K562 (cell line): ENCODE measurements at regions not wholly inside any gene's neighbourhood (a gene's known extent, or its start where the extent isn't known, plus 50 kb on each side); places are given as distances from the start of the nearest gene placed in this dataset.

Source experiments
- ATAC-seq: fragments of 200-7000 bp; cut with Tn5 transposase; 3 replicates; pipeline ENCODE4 v1.9.1; 2020; ENCODE audit warnings: moderate library complexity
- BruUV-seq: library from RNA; stranded (reverse); fragments of 400-500 nt; replicated peaks from 2 replicates; lab custom pipeline; 2021; lab: Mats Ljungman, UMichigan
- CTCF ChIA-PET: fragments of 300-600 bp; formaldehyde crosslinking; extraction: SDS; loops from one replicate; lab custom pipeline; 2021; ENCODE audit warnings: low intra/inter-chr PET ratio; lab: Yijun Ruan, JAX
- POLR2A ChIA-PET: fragments of 300-600, 350-650 bp; sonication (Branson Sonifier 250); formaldehyde crosslinking; extraction: SDS; loops from one replicate; lab custom pipeline; 2021; ENCODE audit warnings: antibody characterized with exemption, inconsistent platforms; lab: Yijun Ruan, JAX
- DNase-seq, 4 experiments: peaks; one replicate each; pipeline versions ENCODE4 v3.0.0 to v3.0.0-alpha.2; 2011 to 2018; ENCODE audit warnings: low spot score in 3 of 4, mixed read lengths in 3 of 4; ENCODE audit errors: extremely low read depth in 1 of 4
- FAIRE-seq: peaks from 2 replicates; lab custom pipeline; 2011; peaks lifted over from hg19 to GRCh38; lab: Jason Lieb, UNC
- H2AFZ ChIP-seq: 2 replicates; pipeline ENCODE4 v1.6.0; 2011; ENCODE audit warnings: low read depth, low read length, control low read depth, inconsistent platforms
- H3K27ac ChIP-seq: fragments of 200-600 bp; 3 replicates; pipeline ENCODE4 v1.8.0; 2011; ENCODE audit warnings: low read depth, mild to moderate bottlenecking, control low read depth, inconsistent platforms, low read length, moderate library complexity, mixed read lengths; ENCODE audit errors: extremely low read depth
- H3K27me3 ChIP-seq, 2 experiments: fragments of 300-600 bp in 1 of 2; 2 replicates in 1 of 2; 3 replicates in 1 of 2; pipeline versions ENCODE4 v1.6.0 to v1.8.0; 2011; ENCODE audit warnings: inconsistent platforms in 2 of 2, low read length in 2 of 2, mild to moderate bottlenecking in 1 of 2, mixed read lengths in 1 of 2, moderate library complexity in 1 of 2; ENCODE audit not compliant: control insufficient read depth in 2 of 2, insufficient read depth in 2 of 2
- H3K36me3 ChIP-seq: fragments of 300-600 bp; 3 replicates; pipeline ENCODE4 v1.8.0; 2011; ENCODE audit warnings: mild to moderate bottlenecking, low read length, inconsistent platforms; ENCODE audit not compliant: control insufficient read depth, insufficient read depth
- H3K4me1 ChIP-seq, 2 experiments: fragments of 200-600 bp in 1 of 2; replicated peaks in 1 of 2; 2 replicates in 1 of 2; 3 replicates in 1 of 2; pipeline versions ENCODE4 v1.5.1 to v1.8.0; 2011; ENCODE audit warnings: inconsistent platforms in 2 of 2, low read length in 2 of 2, mild to moderate bottlenecking in 1 of 2, mixed read lengths in 1 of 2, moderate library complexity in 1 of 2; ENCODE audit not compliant: control insufficient read depth in 2 of 2, insufficient read depth in 2 of 2
- H3K4me2 ChIP-seq: 2 replicates; pipeline ENCODE4 v1.6.1; 2011; ENCODE audit warnings: low read length, control low read depth, inconsistent platforms, mixed read lengths; ENCODE audit not compliant: insufficient read depth
- H3K4me3 ChIP-seq: fragments of 200-600 bp; sonication (generic), shearing (Covaris generic); 2 replicates; pipeline ENCODE4 v1.5.1; 2016; ENCODE audit warnings: control low read depth, inconsistent platforms
- H3K79me2 ChIP-seq: fragments of 200-600 bp; 3 replicates; pipeline ENCODE4 v1.8.0; 2011; ENCODE audit warnings: low read length, inconsistent platforms; ENCODE audit not compliant: control insufficient read depth, insufficient read depth
- H3K9ac ChIP-seq, 2 experiments: 2 replicates each; pipeline versions ENCODE4 v1.6.0 to v1.6.1; 2011; ENCODE audit warnings: low read depth in 2 of 2, low read length in 2 of 2, control low read depth in 1 of 2, inconsistent platforms in 1 of 2, mild to moderate bottlenecking in 1 of 2, mixed read lengths in 1 of 2; ENCODE audit not compliant: insufficient read depth in 1 of 2
- H3K9me1 ChIP-seq: one replicate; pipeline ENCODE4 v1.6.0; 2011; ENCODE audit warnings: inconsistent platforms, mild to moderate bottlenecking, low read length, moderate library complexity; ENCODE audit not compliant: control insufficient read depth, insufficient read depth
- H3K9me3 ChIP-seq: replicated peaks from 2 replicates; pipeline ENCODE4 v1.5.1; 2011; ENCODE audit warnings: low read depth, low read length, inconsistent platforms; ENCODE audit not compliant: control insufficient read depth, insufficient read depth
- H4K20me1 ChIP-seq: replicated peaks from 2 replicates; pipeline ENCODE4 v1.6.1; 2011; ENCODE audit warnings: low read length, inconsistent platforms, mixed read lengths; ENCODE audit not compliant: control insufficient read depth, insufficient read depth
- IFI16 ChIP-seq: fragments of 250-450 bp; sonication (Bioruptor Pico); IDR thresholded peaks from 2 replicates; pipeline ENCODE4 v2.1.2; 2022; ENCODE audit warnings: mild to moderate bottlenecking, inconsistent platforms
- POLR2H ChIP-seq: IDR thresholded peaks from 2 replicates; pipeline ENCODE4 v1.6.1; 2016; ENCODE audit warnings: missing genetic modification characterization, low read depth, mild to moderate bottlenecking, control low read depth, missing compliant biosample characterization, moderate library complexity
- ZNF143 ChIP-seq: sonication (generic); formaldehyde crosslinking; IDR thresholded peaks from 2 replicates; pipeline ENCODE4 v1.9.0; 2022; ENCODE audit warnings: mild to moderate bottlenecking, missing genetic modification reagents
- ZNF174 ChIP-seq: fragments of 250-450 bp; sonication (Bioruptor Pico); IDR thresholded peaks from 2 replicates; pipeline ENCODE4 v1.4.0; 2020; ENCODE audit warnings: mild to moderate bottlenecking
- ZNF354B ChIP-seq: fragments of 250-450 bp; sonication (Bioruptor Pico); IDR thresholded peaks from 2 replicates; pipeline ENCODE4 v1.4.0; 2020
- WGBS: fragments of 100-300 bp; shearing (Covaris generic); methylation state at CpG from one replicate; pipeline ENCODE4 v1.1.6; 2016; ENCODE audit warnings: low coverage, mixed read lengths; ENCODE audit not compliant: insufficient coverage; ENCODE audit errors: missing lambda C conversion rate; 5-methylcytosine and 5-hydroxymethylcytosine counted together
- in situ Hi-C: fragments of 300-500 bp; cut with MboI; formaldehyde crosslinking; loops from 4 replicates; pipeline ENCODE4 v1.15.0; 2018; ENCODE audit warnings: inconsistent platforms, mixed read lengths
- intact Hi-C: fragments of 100-400 bp; cut with micrococcal nuclease; formaldehyde crosslinking; loops from 2 replicates; pipeline ENCODE4 v1.14.2; 2022
- TF ChIP-seq, protein P1 (sequence below), 2 experiments: fragments of 250-450 bp in 1 of 2; fragments of 450-650 bp in 1 of 2; sonication (Bioruptor Pico) in 1 of 2; IDR thresholded peaks; 2 replicates each; pipeline versions ENCODE4 v1.6.1 to v1.8.0; 2016 to 2021; ENCODE audit warnings: mild to moderate bottlenecking in 2 of 2, moderate library complexity in 2 of 2, missing compliant biosample characterization in 1 of 2, missing genetic modification characterization in 1 of 2
- TF ChIP-seq, protein P2 (sequence below): fragments of 250-450 bp; sonication (Bioruptor Pico); IDR thresholded peaks from 2 replicates; pipeline ENCODE4 v1.8.0; 2022; ENCODE audit warnings: inconsistent platforms, mild to moderate bottlenecking, moderate library complexity, borderline replicate concordance
- TF ChIP-seq, protein P3 (sequence below): sonication (generic); formaldehyde crosslinking; IDR thresholded peaks from 2 replicates; pipeline ENCODE4 v1.8.1; 2023; ENCODE audit warnings: mild to moderate bottlenecking, missing genetic modification reagents, moderate library complexity
- TF ChIP-seq, protein P4 (sequence below): IDR thresholded peaks from 3 replicates; pipeline ENCODE4 v1.6.1; 2011; ENCODE audit warnings: borderline replicate concordance, mild to moderate bottlenecking; ENCODE audit not compliant: insufficient read length, insufficient read depth

DNA sequence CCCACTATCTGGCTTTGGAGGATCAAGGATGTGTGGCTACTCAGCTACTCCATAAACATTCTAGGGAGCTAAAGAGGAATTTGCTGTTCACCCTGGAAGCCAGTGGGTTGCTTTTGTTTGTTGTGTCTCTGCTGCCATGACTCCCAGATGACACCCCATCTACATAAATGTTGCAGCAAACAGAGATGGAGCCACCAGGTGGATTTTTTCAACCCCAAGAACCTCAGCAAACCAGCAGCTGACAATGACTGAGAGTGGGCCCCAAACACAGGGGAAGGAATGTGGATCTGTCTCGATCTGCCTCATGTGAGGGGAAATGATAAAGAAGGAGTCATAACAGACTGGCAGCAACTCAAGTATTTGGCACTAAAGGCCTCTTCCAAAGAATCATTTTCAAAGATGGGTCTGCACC lies 132.7 kb upstream of the TNC start:
- H3K9me3 ChIP-seq = no peaks in the 10 kb centered on the region
- no peak overlapping the region for H3K9ac ChIP-seq
- no peaks in the 10 kb centered on the region for H3K36me3 ChIP-seq
- WGBS = 0% methylated on average over 1 of the region's 1 CpG
- ATAC-seq = no peak
- ChIA-PET POLR2A (no interaction called here), CTCF (no interaction called here)
- intact Hi-C loops (no loop called here), in situ Hi-C loops (no loop called here)
- no TSS peak for BruUV-seq
- TF ChIP-seq, protein P1, sequence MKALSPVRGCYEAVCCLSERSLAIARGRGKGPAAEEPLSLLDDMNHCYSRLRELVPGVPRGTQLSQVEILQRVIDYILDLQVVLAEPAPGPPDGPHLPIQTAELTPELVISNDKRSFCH (CRISPR knock-in tag; IDR thresholded peaks at IDR 0.05) = no peak
- TF ChIP-seq, protein P1 (tag; IDR thresholded peaks at IDR 0.05) = no peak
- TF ChIP-seq, protein P2, sequence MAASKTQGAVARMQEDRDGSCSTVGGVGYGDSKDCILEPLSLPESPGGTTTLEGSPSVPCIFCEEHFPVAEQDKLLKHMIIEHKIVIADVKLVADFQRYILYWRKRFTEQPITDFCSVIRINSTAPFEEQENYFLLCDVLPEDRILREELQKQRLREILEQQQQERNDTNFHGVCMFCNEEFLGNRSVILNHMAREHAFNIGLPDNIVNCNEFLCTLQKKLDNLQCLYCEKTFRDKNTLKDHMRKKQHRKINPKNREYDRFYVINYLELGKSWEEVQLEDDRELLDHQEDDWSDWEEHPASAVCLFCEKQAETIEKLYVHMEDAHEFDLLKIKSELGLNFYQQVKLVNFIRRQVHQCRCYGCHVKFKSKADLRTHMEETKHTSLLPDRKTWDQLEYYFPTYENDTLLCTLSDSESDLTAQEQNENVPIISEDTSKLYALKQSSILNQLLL (CRISPR knock-in tag) = no peak
- TF ChIP-seq, protein P3, sequence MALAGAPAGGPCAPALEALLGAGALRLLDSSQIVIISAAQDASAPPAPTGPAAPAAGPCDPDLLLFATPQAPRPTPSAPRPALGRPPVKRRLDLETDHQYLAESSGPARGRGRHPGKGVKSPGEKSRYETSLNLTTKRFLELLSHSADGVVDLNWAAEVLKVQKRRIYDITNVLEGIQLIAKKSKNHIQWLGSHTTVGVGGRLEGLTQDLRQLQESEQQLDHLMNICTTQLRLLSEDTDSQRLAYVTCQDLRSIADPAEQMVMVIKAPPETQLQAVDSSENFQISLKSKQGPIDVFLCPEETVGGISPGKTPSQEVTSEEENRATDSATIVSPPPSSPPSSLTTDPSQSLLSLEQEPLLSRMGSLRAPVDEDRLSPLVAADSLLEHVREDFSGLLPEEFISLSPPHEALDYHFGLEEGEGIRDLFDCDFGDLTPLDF = no peak
- TF ChIP-seq ZNF174 (CRISPR knock-in tag) = no peak
- TF ChIP-seq ZNF143 (CRISPR knock-in tag) = no peak
- TF ChIP-seq IFI16 (CRISPR knock-in tag) = no peak
- TF ChIP-seq ZNF354B (CRISPR knock-in tag) = no peak
- TF ChIP-seq, protein P4, sequence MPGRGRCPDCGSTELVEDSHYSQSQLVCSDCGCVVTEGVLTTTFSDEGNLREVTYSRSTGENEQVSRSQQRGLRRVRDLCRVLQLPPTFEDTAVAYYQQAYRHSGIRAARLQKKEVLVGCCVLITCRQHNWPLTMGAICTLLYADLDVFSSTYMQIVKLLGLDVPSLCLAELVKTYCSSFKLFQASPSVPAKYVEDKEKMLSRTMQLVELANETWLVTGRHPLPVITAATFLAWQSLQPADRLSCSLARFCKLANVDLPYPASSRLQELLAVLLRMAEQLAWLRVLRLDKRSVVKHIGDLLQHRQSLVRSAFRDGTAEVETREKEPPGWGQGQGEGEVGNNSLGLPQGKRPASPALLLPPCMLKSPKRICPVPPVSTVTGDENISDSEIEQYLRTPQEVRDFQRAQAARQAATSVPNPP = no peak
- no peak for TF ChIP-seq POLR2H
- H3K27me3 ChIP-seq = no peaks in the 10 kb centered on the region
- FAIRE-seq = no peak
- H2AFZ ChIP-seq = no peak overlapping the region
- no peak for DNase-seq
- H4K20me1 ChIP-seq = no peaks in the 10 kb centered on the region
- H3K79me2 ChIP-seq = no peaks in the 10 kb centered on the region
- no peak overlapping the region for H3K27ac ChIP-seq
- H3K4me2 ChIP-seq = no peak overlapping the region
- no peaks in the 10 kb centered on the region for H3K4me1 ChIP-seq
- no peak overlapping the region for H3K4me3 ChIP-seq
- no peaks in the 10 kb centered on the region for H3K9me1 ChIP-seq
